Pancreas (tissue), 10 donors: ENCODE measurements at regions not wholly inside any gene's neighbourhood (a gene's known extent, or its start where the extent isn't known, plus 50 kb on each side); places are given as distances from the start of the nearest gene placed in this dataset.

ENCODE experiments used
- ATAC-seq, 4 donors: fragments of 200-7000 bp; cut with Tn5 transposase; one replicate each; pipeline versions ENCODE4 v1.8.0 to v1.9.1; 2020; ENCODE audit warnings: mild to moderate bottlenecking in 4 of 4, moderate library complexity in 4 of 4
- DNase-seq, 6 donors: peaks; one replicate each; pipeline ENCODE4 v3.0.0-alpha.2; 2020
- FAIRE-seq: peaks from 2 replicates; lab custom pipeline; 2012; peaks lifted over from hg19 to GRCh38; lab: Jason Lieb, UNC
- H3K27ac ChIP-seq, 4 donors: fragments of 200-600 bp; sonication (generic); 1 replicate in 3 of 4; 2 replicates in 1 of 4; pipeline versions ENCODE4 v1.5.0 to v1.8.0; 2020
- H3K27me3 ChIP-seq, 4 donors: fragments of 200-600 bp; one replicate each; pipeline ENCODE4 v1.8.0; 2021
- H3K36me3 ChIP-seq, 3 donors: fragments of 200-600 bp; sonication (generic) in 1 of 3; one replicate each; pipeline versions ENCODE4 v1.5.0 to v1.8.0; 2020 to 2021
- H3K4me1 ChIP-seq, 3 donors: fragments of 200-600 bp; one replicate each; pipeline ENCODE4 v1.8.0; 2021
- H3K4me3 ChIP-seq, 4 donors: fragments of 200-600 bp; sonication (generic) in 2 of 4; one replicate each; pipeline versions ENCODE4 v1.5.0 to v1.8.0; 2020 to 2021
- H3K9me3 ChIP-seq, 4 donors: fragments of 200-600 bp; one replicate each; pipeline ENCODE4 v1.8.0; 2021
- CTCF ChIP-seq, 4 donors: fragments of 200-600 bp; sonication (generic) in 3 of 4; IDR thresholded peaks; one replicate each; pipeline versions ENCODE4 v1.5.0 to v1.8.0; 2021; ENCODE audit warnings: antibody characterized with exemption in 4 of 4
- WGBS, 2 donors: extraction: QIAGEN DNeasy Blood & Tissue Kit; methylation state at CpG; one replicate each; pipeline ENCODE4 v1.1.7; 2013; 5-methylcytosine and 5-hydroxymethylcytosine counted together
- intact Hi-C, 3 donors: fragments of 100-400 bp; cut with DNase I; formaldehyde crosslinking; loops; one replicate each; pipeline versions ENCODE4 v1.11.1 to v1.14.2; 2022
- donor health status: healthy with polysubstance abuse.
- donor health status: DM: no; HTN: no; CAD: no; lungs with moderate emphysema.
- donor health status: DM: no; HTN: no; CAD: no.
- donor health status: control.
- donor health status: control.
- donor health status: Bipolar disorder and iron deficiency.
- donor health status: DM: yes; HTN: yes; CAD: no.
- donor health status: DM: no; HTN: no; CAD: no.
- donor health status: DM: no; HTN: no; CAD: no.
- donor health status: DM: yes; HTN: yes; CAD: no.

- WGBS, 2 donors = 64 to 69% methylated on average over 7 of the region's 7 CpGs
- intact Hi-C loops = no loop called here
- no peaks in the 10 kb centered on the region for H3K27me3 ChIP-seq
- DNase-seq (no peak), ATAC-seq (peak in 3 of 4 donors; percentile 47 to 77 (median 54)), FAIRE-seq (no peak)
- no peaks in the 10 kb centered on the region for H3K9me3 ChIP-seq
- peak overlapping the region in 2 of 4 donors; percentile 9 to 42 for H3K27ac ChIP-seq
- TF ChIP-seq CTCF (IDR thresholded peaks at IDR 0.05) = no peak
- no peak overlapping the region for H3K4me3 ChIP-seq
- H3K36me3 ChIP-seq = no peaks in the 10 kb centered on the region
- H3K4me1 ChIP-seq = peaks cover 0 to 6% (median 0%) of the 10 kb centered on the region in 3 donors
These were observed 108.2 kb upstream of the KLF4 start for GRCh38 chr9:107597743-107598217.

- FAIRE-seq (no peak), ATAC-seq (no peak), DNase-seq (no peak)
- no peak overlapping the region for H3K4me3 ChIP-seq
- intact Hi-C loops = no loop called here
- peaks cover 0 to 2% (median 0%) of the 10 kb centered on the region in 3 donors for H3K4me1 ChIP-seq
- H3K9me3 ChIP-seq = no peaks in the 10 kb centered on the region
- no peak overlapping the region for H3K27ac ChIP-seq
- 88 to 93% methylated on average over 3 of the region's 3 CpGs for WGBS, 2 donors
- no peaks in the 10 kb centered on the region for H3K27me3 ChIP-seq
- TF ChIP-seq CTCF (IDR thresholded peaks at IDR 0.05) = no peak
- no peaks in the 10 kb centered on the region for H3K36me3 ChIP-seq
These were observed 105.5 kb upstream of the KLF4 start for GRCh38 chr9:107594908-107595530.

GRCh38 chr9:107593224-107593870 lies 103.8 kb upstream of the KLF4 start:
- no peak for FAIRE-seq
- intact Hi-C loops = no loop called here
- H3K4me3 ChIP-seq = no peak overlapping the region

GRCh38 chr9:107592424-107592823 lies 102.9 kb upstream of the KLF4 start:
- Histone ChIP-seq H3K9me3 (no peaks in the 10 kb centered on the region), H3K4me1 (no peaks in the 10 kb centered on the region), H3K27me3 (no peaks in the 10 kb centered on the region), H3K27ac (no peak overlapping the region), H3K4me3 (no peak overlapping the region), H3K36me3 (no peaks in the 10 kb centered on the region)
- intact Hi-C loops = no loop called here
- DNase-seq = no peak
- 88 to 97% methylated on average over 7 of the region's 7 CpGs for WGBS, 2 donors
- no peak for TF ChIP-seq CTCF (IDR thresholded peaks at IDR 0.05)
- no peak for FAIRE-seq
- ATAC-seq = no peak

More at GRCh38 chr9:107593224-107593870, 103.8 kb upstream of the KLF4 start:
- H3K9me3 ChIP-seq = no peaks in the 10 kb centered on the region
- H3K27me3 ChIP-seq = no peaks in the 10 kb centered on the region
- H3K4me1 ChIP-seq = no peaks in the 10 kb centered on the region
- no peaks in the 10 kb centered on the region for H3K36me3 ChIP-seq
- DNase-seq (no peak), ATAC-seq (no peak)
- WGBS, 2 donors = 12 to 16% methylated on average over 3 of the region's 3 CpGs
- no peak for TF ChIP-seq CTCF (IDR thresholded peaks at IDR 0.05)
- H3K27ac ChIP-seq = no peak overlapping the region

- no peak for TF ChIP-seq CTCF (IDR thresholded peaks at IDR 0.05)
- Histone ChIP-seq H3K36me3 (no peaks in the 10 kb centered on the region), H3K4me3 (no peak overlapping the region), H3K4me1 (peaks cover 0 to 4% (median 0%) of the 10 kb centered on the region in 3 donors), H3K27me3 (no peaks in the 10 kb centered on the region), H3K27ac (no peak overlapping the region), H3K9me3 (no peaks in the 10 kb centered on the region)
- WGBS, 2 donors = 84 to 90% methylated on average over 3 of the region's 3 CpGs
- intact Hi-C loops = no loop called here
- DNase-seq (no peak), ATAC-seq (no peak), FAIRE-seq (no peak)
These were observed 102.2 kb upstream of the KLF4 start for GRCh38 chr9:107591781-107592180.
